ENCODE measurements at regions not wholly inside any gene's neighbourhood (a gene's known extent, or its start where the extent isn't known, plus 50 kb on each side); places are given as distances from the start of the nearest gene placed in this dataset.

DNA sequence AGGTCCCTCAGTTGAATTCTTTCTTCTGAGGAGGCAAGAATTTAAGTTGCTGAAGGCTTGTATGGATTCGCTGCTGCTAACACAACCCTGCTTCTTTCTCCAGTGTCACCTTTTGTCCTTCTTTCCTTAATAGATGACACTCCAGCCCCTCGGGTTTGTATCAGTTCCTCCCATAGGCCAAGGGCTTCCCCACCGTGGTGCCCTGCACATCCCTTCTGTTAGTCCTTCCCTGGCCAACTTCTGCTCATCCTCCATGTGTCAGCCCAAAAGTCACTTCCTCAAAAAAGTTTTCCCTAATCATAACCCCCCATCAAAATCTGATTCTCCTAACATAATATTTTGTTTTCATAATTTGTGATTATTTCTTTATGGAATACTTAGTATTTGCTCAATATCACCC is 190.4 kb downstream of the RHOU start:
- no peak for TF ChIP-seq EZH2phosphoT487 (IDR thresholded peaks at IDR 0.05; ENCODE audit: low read depth, severe bottlenecking, unreplicated experiment)
- TF ChIP-seq, protein P1, sequence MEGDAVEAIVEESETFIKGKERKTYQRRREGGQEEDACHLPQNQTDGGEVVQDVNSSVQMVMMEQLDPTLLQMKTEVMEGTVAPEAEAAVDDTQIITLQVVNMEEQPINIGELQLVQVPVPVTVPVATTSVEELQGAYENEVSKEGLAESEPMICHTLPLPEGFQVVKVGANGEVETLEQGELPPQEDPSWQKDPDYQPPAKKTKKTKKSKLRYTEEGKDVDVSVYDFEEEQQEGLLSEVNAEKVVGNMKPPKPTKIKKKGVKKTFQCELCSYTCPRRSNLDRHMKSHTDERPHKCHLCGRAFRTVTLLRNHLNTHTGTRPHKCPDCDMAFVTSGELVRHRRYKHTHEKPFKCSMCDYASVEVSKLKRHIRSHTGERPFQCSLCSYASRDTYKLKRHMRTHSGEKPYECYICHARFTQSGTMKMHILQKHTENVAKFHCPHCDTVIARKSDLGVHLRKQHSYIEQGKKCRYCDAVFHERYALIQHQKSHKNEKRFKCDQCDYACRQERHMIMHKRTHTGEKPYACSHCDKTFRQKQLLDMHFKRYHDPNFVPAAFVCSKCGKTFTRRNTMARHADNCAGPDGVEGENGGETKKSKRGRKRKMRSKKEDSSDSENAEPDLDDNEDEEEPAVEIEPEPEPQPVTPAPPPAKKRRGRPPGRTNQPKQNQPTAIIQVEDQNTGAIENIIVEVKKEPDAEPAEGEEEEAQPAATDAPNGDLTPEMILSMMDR (IDR thresholded peaks at IDR 0.05; ENCODE audit: poor library complexity), result no peak

Data from hepatocyte (in vitro differentiated cells).